Thyroid gland (tissue), 4 donors: ENCODE measurements at regions not wholly inside any gene's neighbourhood (a gene's known extent, or its start where the extent isn't known, plus 50 kb on each side); places are given as distances from the start of the nearest gene placed in this dataset.

Experiments
- DNase-seq, 2 donors: peaks; one replicate each; pipeline ENCODE4 v3.0.0-alpha.2; 2019
- H3K27ac ChIP-seq, 3 donors: fragments of 200-600 bp; sonication (generic); 1 replicate in 2 of 3; 2 replicates in 1 of 3; pipeline ENCODE4 v1.5.1; 2016 to 2019; ENCODE audit warnings: mild to moderate bottlenecking in 1 of 3, moderate library complexity in 1 of 3
- H3K27me3 ChIP-seq: fragments of 200-600 bp; sonication (generic); one replicate; pipeline ENCODE4 v1.5.1; 2019
- H3K36me3 ChIP-seq, 2 donors: fragments of 200-600 bp; sonication (generic); one replicate each; pipeline ENCODE4 v1.5.1; 2016 to 2019
- H3K4me1 ChIP-seq, 2 donors: fragments of 200-600 bp; sonication (generic); one replicate each; pipeline ENCODE4 v1.5.1; 2017 to 2019
- H3K4me3 ChIP-seq, 3 donors: fragments of 200-600 bp; sonication (generic); replicated peaks in 1 of 3; 1 replicate in 2 of 3; 2 replicates in 1 of 3; pipeline ENCODE4 v1.5.1; 2016; ENCODE audit warnings: mild to moderate bottlenecking in 1 of 3
- H3K9me3 ChIP-seq: fragments of 200-600 bp; sonication (generic); one replicate; pipeline ENCODE4 v1.5.1; 2017
- CTCF ChIP-seq, 6 experiments: fragments of 200-600 bp in 3 of 6; fragments of 450-650 bp in 3 of 6; sonication (generic) in 3 of 6; IDR thresholded peaks; one replicate each; pipeline ENCODE4 v1.5.1; 2016 to 2019; ENCODE audit warnings: antibody characterized with exemption in 6 of 6, mild to moderate bottlenecking in 2 of 6, inconsistent platforms in 1 of 6, moderate library complexity in 1 of 6
- POLR2A ChIP-seq, 2 donors: fragments of 450-650 bp; IDR thresholded peaks; one replicate each; pipeline ENCODE4 v1.6.1; 2017; ENCODE audit warnings: antibody characterized with exemption in 2 of 2, mild to moderate bottlenecking in 2 of 2, moderate library complexity in 1 of 2
- WGBS, 2 donors: methylation state at CpG; one replicate each; pipeline ENCODE4 v1.1.5; 2017; 5-methylcytosine and 5-hydroxymethylcytosine counted together
- intact Hi-C: fragments of 100-400 bp; cut with DNase I; formaldehyde crosslinking; loops from one replicate; pipeline ENCODE4 v1.15.1; 2023

GRCh38 chr11:115767883-115768282, 263.7 kb upstream of the CADM1 start:
- Histone ChIP-seq H3K4me1 (no peaks in the 10 kb centered on the region), H3K27ac (no peak overlapping the region), H3K9me3 (no peaks in the 10 kb centered on the region), H3K36me3 (no peaks in the 10 kb centered on the region), H3K27me3 (no peaks in the 10 kb centered on the region), H3K4me3 (no peak overlapping the region)
- intact Hi-C loops, result no loop called here
- no peak for TF ChIP-seq POLR2A (IDR thresholded peaks at IDR 0.05)
- TF ChIP-seq CTCF (IDR thresholded peaks at IDR 0.05), result no peak
- no peak for DNase-seq
- 88 to 95% methylated on average over 3 of the region's 3 CpGs for WGBS, 2 donors

GRCh38 chr11:115767047-115767802, 263.0 kb upstream of the CADM1 start:
- TF ChIP-seq POLR2A (IDR thresholded peaks at IDR 0.05) (no peak), CTCF (IDR thresholded peaks at IDR 0.05) (no peak)

GRCh38 chr11:115766561-115766960, 262.3 kb upstream of the CADM1 start:
- Histone ChIP-seq H3K4me3 (no peak overlapping the region), H3K9me3 (no peaks in the 10 kb centered on the region), H3K36me3 (no peaks in the 10 kb centered on the region), H3K27me3 (no peaks in the 10 kb centered on the region), H3K4me1 (no peaks in the 10 kb centered on the region), H3K27ac (no peak overlapping the region)
- intact Hi-C loops, result no loop called here
- TF ChIP-seq POLR2A (IDR thresholded peaks at IDR 0.05) (no peak), CTCF (IDR thresholded peaks at IDR 0.05) (no peak)
- no peak for DNase-seq
- 79 to 92% methylated on average over 4 of the region's 4 CpGs for WGBS, 2 donors

More at GRCh38 chr11:115767047-115767802, 263.0 kb upstream of the CADM1 start:
- WGBS, 2 donors, result 75 to 83% methylated on average over 10 of the region's 10 CpGs
- H3K4me3 ChIP-seq, result no peak overlapping the region
- H3K27ac ChIP-seq, result no peak overlapping the region
- H3K9me3 ChIP-seq, result no peaks in the 10 kb centered on the region
- H3K4me1 ChIP-seq, result no peaks in the 10 kb centered on the region
- H3K36me3 ChIP-seq, result no peaks in the 10 kb centered on the region
- intact Hi-C loops, result no loop called here
- H3K27me3 ChIP-seq, result no peaks in the 10 kb centered on the region
- no peak for DNase-seq

- whole genome bisulfite sequencing, 2 donors, result 92 to 95% methylated on average over 6 of the region's 6 CpGs
- Histone ChIP-seq H3K27ac (no peak overlapping the region), H3K9me3 (no peaks in the 10 kb centered on the region), H3K36me3 (no peaks in the 10 kb centered on the region), H3K4me1 (no peaks in the 10 kb centered on the region), H3K27me3 (no peaks in the 10 kb centered on the region), H3K4me3 (no peak overlapping the region)
- TF ChIP-seq POLR2A (IDR thresholded peaks at IDR 0.05) (no peak), CTCF (IDR thresholded peaks at IDR 0.05) (no peak)
- DNase-seq, result no peak
- intact Hi-C loops, result no loop called here
These were observed 261.6 kb upstream of the CADM1 start for GRCh38 chr11:115765803-115766239.

GRCh38 chr11:115764176-115764575, 260.0 kb upstream of the CADM1 start:
- Histone ChIP-seq H3K36me3 (no peaks in the 10 kb centered on the region), H3K9me3 (no peaks in the 10 kb centered on the region), H3K4me1 (peaks cover 5 to 8% of the 10 kb centered on the region in 2 donors), H3K4me3 (no peak overlapping the region), H3K27me3 (no peaks in the 10 kb centered on the region), H3K27ac (no peak overlapping the region)
- TF ChIP-seq POLR2A (IDR thresholded peaks at IDR 0.05) (no peak), CTCF (IDR thresholded peaks at IDR 0.05) (no peak)
- 67 to 73% methylated on average over 7 of the region's 7 CpGs for WGBS, 2 donors
- DNase-seq, result no peak
- intact Hi-C loops, result no loop called here
